SK-N-SH (cell line): ENCODE measurements at regions not wholly inside any gene's neighbourhood (a gene's known extent, or its start where the extent isn't known, plus 50 kb on each side); places are given as distances from the start of the nearest gene placed in this dataset.

Experiments used
- CTCF ChIA-PET: fragments of 300-600, 350-600 bp; formaldehyde crosslinking; extraction: SDS; loops from one replicate; lab custom pipeline; 2021; lab: Yijun Ruan, JAX
- POLR2A ChIA-PET: fragments of 350-600 bp; sonication (Branson Sonifier 250); formaldehyde crosslinking; extraction: SDS; loops from one replicate; lab custom pipeline; 2020; ENCODE audit warnings: antibody characterized with exemption, inconsistent platforms; lab: Yijun Ruan, JAX
- DNase-seq: peaks from one replicate; pipeline ENCODE4 v3.0.0; 2012
- H2AFZ ChIP-seq: fragments of 200-600 bp; sonication (generic); 2 replicates; pipeline ENCODE4 v1.8.1; 2016; ENCODE audit warnings: antibody characterized with exemption, mild to moderate bottlenecking, low read depth
- H3F3A ChIP-seq: fragments of 200-600 bp; sonication (generic); replicated peaks from 2 replicates; pipeline ENCODE3; 2016; ENCODE audit warnings: antibody characterized with exemption, mild to moderate bottlenecking; ENCODE audit not compliant: insufficient read depth
- H3K27ac ChIP-seq, 2 experiments: fragments of 200-500 bp in 1 of 2; fragments of 200-600 bp in 1 of 2; sonication (Bioruptor generic) in 1 of 2; sonication (generic), shearing (Covaris generic) in 1 of 2; 2 replicates each; pipeline versions ENCODE4 v1.5.1 to v1.6.1; 2014 to 2016; ENCODE audit warnings: low read depth in 2 of 2, inconsistent platforms in 1 of 2, low read length in 1 of 2, mild to moderate bottlenecking in 1 of 2, mixed read lengths in 1 of 2
- H3K27me3 ChIP-seq: fragments of 200-600 bp; sonication (generic), shearing (Covaris generic); 2 replicates; pipeline ENCODE4 v1.6.1; 2016; ENCODE audit warnings: mixed run types; ENCODE audit not compliant: insufficient read depth
- H3K36me3 ChIP-seq, 2 experiments: fragments of 200-500 bp in 1 of 2; fragments of 200-600 bp in 1 of 2; sonication (Bioruptor generic) in 1 of 2; sonication (generic) in 1 of 2; replicated peaks in 1 of 2; 2 replicates each; pipeline versions ENCODE3 to v1.5.1; 2014 to 2016; ENCODE audit warnings: low read length in 1 of 2, mild to moderate bottlenecking in 1 of 2; ENCODE audit not compliant: insufficient read depth in 2 of 2, control insufficient read depth in 1 of 2
- H3K4me1 ChIP-seq, 2 experiments: fragments of 200-500 bp in 1 of 2; fragments of 200-600 bp in 1 of 2; sonication (Bioruptor generic) in 1 of 2; sonication (generic), shearing (Covaris generic) in 1 of 2; 2 replicates each; pipeline versions ENCODE4 v1.5.1 to v1.6.1; 2014 to 2016; ENCODE audit warnings: low read depth in 1 of 2, low read length in 1 of 2, mixed run types in 1 of 2; ENCODE audit not compliant: insufficient read depth in 2 of 2, control insufficient read depth in 1 of 2
- H3K4me2 ChIP-seq: fragments of 200-600 bp; sonication (generic), shearing (Covaris generic); 2 replicates; pipeline ENCODE4 v1.6.1; 2017; ENCODE audit warnings: mixed run types
- H3K4me3 ChIP-seq, 2 experiments: fragments of 200-500 bp in 1 of 2; fragments of 200-600 bp in 1 of 2; sonication (Bioruptor generic) in 1 of 2; sonication (generic), shearing (Covaris generic) in 1 of 2; 2 replicates each; pipeline versions ENCODE4 v1.5.1 to v1.8.1; 2014 to 2016; ENCODE audit warnings: low read depth in 2 of 2, inconsistent platforms in 1 of 2, low read length in 1 of 2, mild to moderate bottlenecking in 1 of 2, mixed read lengths in 1 of 2, moderate library complexity in 1 of 2
- H3K79me2 ChIP-seq: fragments of 200-600 bp; sonication (generic); 2 replicates; pipeline ENCODE4 v1.8.1; 2017; ENCODE audit warnings: mild to moderate bottlenecking; ENCODE audit not compliant: insufficient read depth
- H3K9ac ChIP-seq: fragments of 200-600 bp; sonication (generic); 2 replicates; pipeline ENCODE4 v1.6.1; 2017; ENCODE audit warnings: mixed run types
- H3K9me2 ChIP-seq: fragments of 200-600 bp; sonication (generic); 2 replicates; pipeline ENCODE4 v1.6.1; 2017; ENCODE audit warnings: mixed run types
- H3K9me3 ChIP-seq: fragments of 200-600 bp; sonication (generic); 2 replicates; pipeline ENCODE4 v1.6.1; 2017; ENCODE audit warnings: mixed run types, mild to moderate bottlenecking, moderate library complexity
- H4K20me1 ChIP-seq: fragments of 200-600 bp; sonication (generic); 2 replicates; pipeline ENCODE4 v1.6.1; 2017; ENCODE audit warnings: mild to moderate bottlenecking, mixed run types; ENCODE audit not compliant: insufficient read depth
- CHD2 ChIP-seq: fragments of 150-350 bp; IDR thresholded peaks from 2 replicates; pipeline ENCODE4 v1.6.1; 2018; ENCODE audit warnings: low read length; ENCODE audit not compliant: partially characterized antibody
- ELF1 ChIP-seq: IDR thresholded peaks from 2 replicates; pipeline ENCODE4 v1.4.0; 2012
- EP300 ChIP-seq, 2 experiments: IDR thresholded peaks; 2 replicates each; pipeline versions ENCODE4 v1.4.0 to v1.6.1; 2012; ENCODE audit warnings: borderline replicate concordance in 1 of 2, low read depth in 1 of 2, low read length in 1 of 2
- EZH2phosphoT487 ChIP-seq: fragments of 200-600 bp; sonication (generic); IDR thresholded peaks from 2 replicates; pipeline ENCODE4 v1.6.1; 2017; ENCODE audit warnings: low read depth, mixed run types, mild to moderate bottlenecking, antibody characterized with exemption, moderate library complexity, borderline replicate concordance
- FOXM1 ChIP-seq: IDR thresholded peaks from 2 replicates; pipeline ENCODE4 v1.4.0; 2012; ENCODE audit warnings: low read depth, mild to moderate bottlenecking
- GABPA ChIP-seq: IDR thresholded peaks from 2 replicates; pipeline ENCODE4 v1.4.0; 2012; ENCODE audit warnings: low read depth, mild to moderate bottlenecking
- GATA2 ChIP-seq: sonication (generic); formaldehyde crosslinking; IDR thresholded peaks from 2 replicates; pipeline ENCODE4 v1.5.0; 2020; ENCODE audit warnings: mild to moderate bottlenecking, missing genetic modification reagents
- IRF3 ChIP-seq: fragments of 150-350 bp; IDR thresholded peaks from 2 replicates; pipeline ENCODE4 v1.6.1; 2016; ENCODE audit warnings: mild to moderate bottlenecking, low read depth, low read length
- JUND ChIP-seq: IDR thresholded peaks from 2 replicates; pipeline ENCODE4 v1.4.0; 2012
- MXI1 ChIP-seq: IDR thresholded peaks from 2 replicates; pipeline ENCODE4 v1.6.1; 2012; ENCODE audit warnings: mild to moderate bottlenecking, low read depth, low read length, improper control_type of control experiment
- NFIC ChIP-seq: IDR thresholded peaks from 2 replicates; pipeline ENCODE4 v1.4.0; 2012; ENCODE audit warnings: borderline replicate concordance
- POLR2AphosphoS5 ChIP-seq: IDR thresholded peaks from 2 replicates; pipeline ENCODE4 v1.6.1; 2012; ENCODE audit warnings: low read depth, low read length
- RAD21 ChIP-seq: IDR thresholded peaks from 2 replicates; pipeline ENCODE4 v1.6.1; 2012; ENCODE audit warnings: mild to moderate bottlenecking, low read length
- RCOR1 ChIP-seq: fragments of 150-350 bp; IDR thresholded peaks from 2 replicates; pipeline ENCODE4 v1.6.1; 2017; ENCODE audit warnings: antibody characterized with exemption, low read length
- RFX5 ChIP-seq: IDR thresholded peaks from 2 replicates; pipeline ENCODE4 v1.6.1; 2012; ENCODE audit warnings: mild to moderate bottlenecking, improper control_type of control experiment, low read length
- RXRA ChIP-seq: IDR thresholded peaks from 2 replicates; pipeline ENCODE4 v1.4.0; 2012; ENCODE audit warnings: low read depth, mild to moderate bottlenecking, borderline replicate concordance
- SIN3A ChIP-seq: IDR thresholded peaks from 2 replicates; pipeline ENCODE4 v1.6.1; 2012; ENCODE audit warnings: low read depth, mild to moderate bottlenecking, low read length, moderate library complexity, borderline replicate concordance
- SMC3 ChIP-seq: IDR thresholded peaks from 2 replicates; pipeline ENCODE4 v1.6.1; 2012; ENCODE audit warnings: low read depth, low read length, improper control_type of control experiment
- TAF1 ChIP-seq: IDR thresholded peaks from 2 replicates; pipeline ENCODE4 v1.6.1; 2012; ENCODE audit warnings: low read depth, mild to moderate bottlenecking, low read length, moderate library complexity, borderline replicate concordance
- TCF12 ChIP-seq: IDR thresholded peaks from 2 replicates; pipeline ENCODE4 v1.4.0; 2012
- TEAD4 ChIP-seq: IDR thresholded peaks from 2 replicates; pipeline ENCODE4 v1.4.0; 2012; ENCODE audit warnings: mild to moderate bottlenecking, borderline replicate concordance; ENCODE audit not compliant: insufficient read depth
- YY1 ChIP-seq: IDR thresholded peaks from 2 replicates; pipeline ENCODE4 v1.4.0; 2012; ENCODE audit warnings: low read depth, mild to moderate bottlenecking
- WGBS: methylation state at CpG from one replicate; pipeline ENCODE4 v1.1.6; 2017; ENCODE audit warnings: low lambda C conversion rate; 5-methylcytosine and 5-hydroxymethylcytosine counted together
- TF ChIP-seq, protein P1 (sequence below): fragments of 150-350 bp; IDR thresholded peaks from 2 replicates; pipeline ENCODE4 v1.6.1; 2017; ENCODE audit warnings: antibody characterized with exemption, low read length, low read depth, borderline replicate concordance

DNA sequence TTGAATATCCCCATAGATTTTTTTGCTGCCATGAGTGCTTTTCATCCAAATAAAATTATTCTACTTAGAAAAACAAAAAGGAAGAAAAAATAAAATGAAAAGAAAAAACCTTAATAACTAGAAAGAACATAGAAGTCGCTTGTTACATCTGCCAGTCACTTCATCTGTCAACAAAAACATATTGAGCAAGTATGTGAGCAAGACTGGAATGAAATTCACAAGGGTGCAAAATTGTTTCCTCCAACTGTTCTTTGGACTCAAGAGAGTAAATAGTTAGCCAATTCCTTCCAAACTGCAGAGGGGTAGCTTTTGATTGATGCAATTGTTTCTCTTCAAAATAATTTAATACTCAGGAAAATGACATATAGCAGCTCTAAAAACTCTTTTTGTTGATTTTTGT, 336.3 kb upstream of the CDH7 start (continued):
- TF ChIP-seq CHD2: no peak

DNA sequence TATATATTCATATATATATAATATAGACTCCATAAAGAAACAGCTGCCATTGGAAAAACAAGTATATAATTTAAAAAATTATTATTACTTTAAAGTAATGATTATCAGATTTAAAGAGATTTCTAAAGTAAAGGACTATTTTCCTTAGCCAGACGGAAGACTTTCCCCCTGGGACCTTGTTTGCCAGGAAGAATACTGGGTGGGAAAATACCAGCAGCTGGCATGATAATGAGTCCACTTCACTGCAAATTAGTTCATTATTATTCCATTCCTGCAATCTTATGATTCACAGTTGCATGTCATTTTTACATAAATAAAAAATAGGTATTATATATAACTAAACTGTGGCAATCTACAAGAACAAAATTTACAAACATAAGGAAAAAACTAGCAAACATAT, 339.8 kb upstream of the CDH7 start:
- Histone ChIP-seq H3K79me2 (no peaks in the 10 kb centered on the region), H3F3A (no peaks in the 10 kb centered on the region), H4K20me1 (no peaks in the 10 kb centered on the region), H3K4me3 (no peak overlapping the region), H2AFZ (no peak overlapping the region), H3K9me2 (no peaks in the 10 kb centered on the region), H3K27ac (no peak overlapping the region), H3K36me3 (no peaks in the 10 kb centered on the region), H3K9me3 (no peaks in the 10 kb centered on the region), H3K4me2 (no peak overlapping the region), H3K4me1 (no peaks in the 10 kb centered on the region; a peak in 1 of 4 replicates), H3K27me3 (no peaks in the 10 kb centered on the region), H3K9ac (no peak overlapping the region)
- POLR2A ChIA-PET: no interaction called here
- DNase-seq: no peak
- CTCF ChIA-PET: interaction anchor here (1.2 kb wide), 1 partner anchor 38 kb away, joined by 4 read pairs; no protein-coding TSS in a partner anchor
- TF ChIP-seq IRF3 (no peak), NFIC (no peak), CHD2 (no peak), POLR2AphosphoS5 (no peak), ELF1 (no peak), EZH2phosphoT487 (no peak), RXRA (no peak), TAF1 (no peak)
- TF ChIP-seq, protein P1, sequence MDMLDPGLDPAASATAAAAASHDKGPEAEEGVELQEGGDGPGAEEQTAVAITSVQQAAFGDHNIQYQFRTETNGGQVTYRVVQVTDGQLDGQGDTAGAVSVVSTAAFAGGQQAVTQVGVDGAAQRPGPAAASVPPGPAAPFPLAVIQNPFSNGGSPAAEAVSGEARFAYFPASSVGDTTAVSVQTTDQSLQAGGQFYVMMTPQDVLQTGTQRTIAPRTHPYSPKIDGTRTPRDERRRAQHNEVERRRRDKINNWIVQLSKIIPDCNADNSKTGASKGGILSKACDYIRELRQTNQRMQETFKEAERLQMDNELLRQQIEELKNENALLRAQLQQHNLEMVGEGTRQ: no peak
- WGBS: 66% methylated on average over 1 of the region's 1 CpG

DNA sequence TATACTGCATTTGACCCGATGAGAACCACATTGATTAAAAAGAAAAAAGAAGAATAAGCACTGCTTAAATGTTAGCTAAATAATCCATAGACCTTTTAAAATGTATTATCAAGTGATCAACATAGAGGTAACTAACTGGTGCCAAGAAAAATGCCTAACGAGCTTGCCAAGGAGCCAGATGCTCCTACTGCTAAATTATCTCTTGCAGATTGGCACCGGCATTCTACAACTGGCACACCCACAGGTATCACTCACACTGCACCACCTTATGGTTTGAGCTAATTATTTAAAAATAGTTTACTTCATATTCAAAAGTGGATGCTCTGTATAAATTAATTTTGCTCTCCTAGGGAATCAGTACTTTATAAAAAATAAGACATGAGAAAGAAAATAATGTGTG, 341.6 kb upstream of the CDH7 start:
- Histone ChIP-seq H3K4me2 (no peak overlapping the region), H3K9me2 (no peaks in the 10 kb centered on the region), H3K4me1 (no peaks in the 10 kb centered on the region), H3K27ac (no peak overlapping the region), H3K9me3 (no peaks in the 10 kb centered on the region), H3K27me3 (no peaks in the 10 kb centered on the region), H4K20me1 (no peaks in the 10 kb centered on the region), H3F3A (no peaks in the 10 kb centered on the region), H2AFZ (no peak overlapping the region), H3K36me3 (no peaks in the 10 kb centered on the region), H3K4me3 (no peak overlapping the region), H3K9ac (no peak overlapping the region), H3K79me2 (no peaks in the 10 kb centered on the region)
- WGBS: 18% methylated on average over 3 of the region's 3 CpGs
- TF ChIP-seq CHD2: no peak
- no peak for TF ChIP-seq GABPA
- TF ChIP-seq IRF3: no peak
- TF ChIP-seq, protein P1: no peak
- TF ChIP-seq FOXM1: no peak
- no peak for TF ChIP-seq TEAD4
- no peak for TF ChIP-seq TAF1
- TF ChIP-seq EZH2phosphoT487: no peak
- no peak for TF ChIP-seq SMC3
- TF ChIP-seq RAD21: no peak
- TF ChIP-seq MXI1: no peak
- TF ChIP-seq SIN3A: no peak
- TF ChIP-seq RFX5: no peak
- TF ChIP-seq GATA2 (CRISPR knock-in tag): no peak
- no peak for TF ChIP-seq TCF12
- TF ChIP-seq YY1: no peak
- TF ChIP-seq EP300 (IDR thresholded peaks at IDR 0.05; ENCODE audit: borderline replicate concordance in 1 of 2, low read depth in 1 of 2, low read length in 1 of 2): no peak
- TF ChIP-seq JUND: no peak
- no peak for TF ChIP-seq RCOR1
- DNase-seq: no peak
- ChIA-PET CTCF (no interaction called here), POLR2A (no interaction called here)
